CD4-positive, alpha-beta T cell (primary cell): ENCODE measurements at regions not wholly inside any gene's neighbourhood (a gene's known extent, or its start where the extent isn't known, plus 50 kb on each side); places are given as distances from the start of the nearest gene placed in this dataset.

Source experiments
- ATAC-seq: fragments of 200-7000 bp; cut with Tn5 transposase; one replicate; pipeline ENCODE4 v1.10.0; 2022; ENCODE audit warnings: mild to moderate bottlenecking; ENCODE audit not compliant: poor library complexity
- CTCF ChIA-PET: fragments of 350-600 bp; sonication (Branson Sonifier 250); formaldehyde crosslinking; loops from one replicate; lab custom pipeline; 2021; ENCODE audit warnings: antibody characterized with exemption, inconsistent platforms; lab: Charles Lee
- POLR2A ChIA-PET: fragments of 350-600 bp; sonication (Branson Sonifier 250); formaldehyde crosslinking; loops from one replicate; lab custom pipeline; 2021; ENCODE audit warnings: antibody characterized with exemption, inconsistent platforms; lab: Charles Lee
- DNase-seq, 14 experiments: peaks; one replicate each; pipeline ENCODE4 v3.0.0-alpha.2; 2013 to 2020; ENCODE audit warnings: mixed read lengths in 2 of 14
- H3K27ac ChIP-seq, 2 donors: one replicate each; pipeline versions ENCODE4 v1.5.1 to v1.7.0; 2013; ENCODE audit warnings: low read length in 2 of 2, low read depth in 1 of 2, mild to moderate bottlenecking in 1 of 2
- H3K27me3 ChIP-seq, 2 experiments: 1 replicate in 1 of 2; 2 replicates in 1 of 2; pipeline versions ENCODE4 v1.6.1 to v1.7.0; 2013; ENCODE audit warnings: low read length in 2 of 2, control low read depth in 1 of 2, mild to moderate bottlenecking in 1 of 2, moderate library complexity in 1 of 2; ENCODE audit not compliant: insufficient read depth in 2 of 2, control insufficient read depth in 1 of 2
- H3K36me3 ChIP-seq: one replicate; pipeline ENCODE4 v1.6.1; 2013; ENCODE audit warnings: low read length, control low read depth; ENCODE audit not compliant: insufficient read depth
- H3K4me1 ChIP-seq: one replicate; pipeline ENCODE4 v1.6.1; 2013; ENCODE audit warnings: low read length, control low read depth; ENCODE audit not compliant: insufficient read depth
- H3K4me3 ChIP-seq: one replicate; pipeline ENCODE4 v1.5.1; 2013; ENCODE audit warnings: mild to moderate bottlenecking, low read length, moderate library complexity
- H3K9me3 ChIP-seq, 2 experiments: 1 replicate in 1 of 2; 2 replicates in 1 of 2; pipeline versions ENCODE4 v1.6.1 to v1.7.0; 2013; ENCODE audit warnings: low read length in 2 of 2, mild to moderate bottlenecking in 2 of 2, control low read depth in 1 of 2, moderate library complexity in 1 of 2; ENCODE audit not compliant: control insufficient read depth in 1 of 2, insufficient read depth in 1 of 2
- H3K27ac Mint-ChIP-seq: one replicate; pipeline ENCODE4 v1.8.0; 2020; ENCODE audit warnings: mixed read lengths
- H3K27me3 Mint-ChIP-seq: one replicate; pipeline ENCODE4 v1.8.0; 2021; ENCODE audit warnings: mixed read lengths
- H3K36me3 Mint-ChIP-seq: one replicate; pipeline ENCODE4 v1.8.0; 2021; ENCODE audit warnings: low read depth, mixed read lengths
- H3K4me1 Mint-ChIP-seq: one replicate; pipeline ENCODE4 v1.8.0; 2021; ENCODE audit warnings: low read depth, mixed read lengths
- H3K4me3 Mint-ChIP-seq: one replicate; pipeline ENCODE4 v1.8.0; 2020; ENCODE audit warnings: mild to moderate bottlenecking, mixed read lengths
- H3K9me3 Mint-ChIP-seq: one replicate; pipeline ENCODE4 v1.8.0; 2020; ENCODE audit warnings: mixed read lengths
- intact Hi-C, 2 experiments: fragments of 100-400 bp; cut with DNase I in 1 of 2; cut with micrococcal nuclease in 1 of 2; formaldehyde crosslinking; loops; one replicate each; pipeline versions ENCODE4 v1.15.1 to v1.9.0; 2023 to 2025; cut with DNase I, micrococcal nuclease
- TF ChIP-seq, protein P1 (sequence below): fragments of 200-600 bp; IDR thresholded peaks from one replicate; pipeline ENCODE4 v1.8.0; 2022; ENCODE audit warnings: antibody characterized with exemption, mild to moderate bottlenecking

DNA sequence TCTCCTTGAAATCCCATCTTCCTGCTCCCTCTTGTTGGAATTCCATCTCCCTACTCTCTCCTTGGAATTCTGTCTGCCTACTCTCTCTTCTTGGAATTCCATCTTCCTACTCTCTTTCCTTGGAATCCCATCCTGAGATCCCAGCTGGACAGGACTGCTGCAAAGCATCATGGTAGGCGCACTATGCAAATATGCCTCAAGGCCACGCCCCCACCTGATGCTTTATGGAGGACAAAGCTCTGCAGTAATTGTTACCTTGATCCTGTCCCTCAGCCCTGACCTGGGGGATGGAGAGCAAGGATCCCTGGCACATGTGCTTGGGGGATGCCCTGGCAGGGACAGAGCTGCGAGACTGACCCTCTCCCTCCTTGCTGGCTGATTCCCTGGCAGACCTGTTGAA, 185.6 kb downstream of the TBX5 start:
- no peaks in the 10 kb centered on the region for H3K36me3 Mint-ChIP-seq
- ATAC-seq, result no peak
- Histone ChIP-seq H3K27me3 (peaks cover 0 to 3% of the 10 kb centered on the region in 2 experiments), H3K4me1 (no peaks in the 10 kb centered on the region), H3K27ac (no peak overlapping the region), H3K36me3 (no peaks in the 10 kb centered on the region), H3K4me3 (no peak overlapping the region), H3K9me3 (peaks cover 0 to 7% of the 10 kb centered on the region in 2 experiments)
- H3K27ac Mint-ChIP-seq, result no peak overlapping the region
- TF ChIP-seq, protein P1, sequence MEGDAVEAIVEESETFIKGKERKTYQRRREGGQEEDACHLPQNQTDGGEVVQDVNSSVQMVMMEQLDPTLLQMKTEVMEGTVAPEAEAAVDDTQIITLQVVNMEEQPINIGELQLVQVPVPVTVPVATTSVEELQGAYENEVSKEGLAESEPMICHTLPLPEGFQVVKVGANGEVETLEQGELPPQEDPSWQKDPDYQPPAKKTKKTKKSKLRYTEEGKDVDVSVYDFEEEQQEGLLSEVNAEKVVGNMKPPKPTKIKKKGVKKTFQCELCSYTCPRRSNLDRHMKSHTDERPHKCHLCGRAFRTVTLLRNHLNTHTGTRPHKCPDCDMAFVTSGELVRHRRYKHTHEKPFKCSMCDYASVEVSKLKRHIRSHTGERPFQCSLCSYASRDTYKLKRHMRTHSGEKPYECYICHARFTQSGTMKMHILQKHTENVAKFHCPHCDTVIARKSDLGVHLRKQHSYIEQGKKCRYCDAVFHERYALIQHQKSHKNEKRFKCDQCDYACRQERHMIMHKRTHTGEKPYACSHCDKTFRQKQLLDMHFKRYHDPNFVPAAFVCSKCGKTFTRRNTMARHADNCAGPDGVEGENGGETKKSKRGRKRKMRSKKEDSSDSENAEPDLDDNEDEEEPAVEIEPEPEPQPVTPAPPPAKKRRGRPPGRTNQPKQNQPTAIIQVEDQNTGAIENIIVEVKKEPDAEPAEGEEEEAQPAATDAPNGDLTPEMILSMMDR, result no peak
- no peak for DNase-seq
- ChIA-PET POLR2A (no interaction called here), CTCF (no interaction called here)
- no peaks in the 10 kb centered on the region for H3K9me3 Mint-ChIP-seq
- intact Hi-C loops, result no loop called here
- H3K4me3 Mint-ChIP-seq, result no peak overlapping the region
- no peaks in the 10 kb centered on the region for H3K4me1 Mint-ChIP-seq
- H3K27me3 Mint-ChIP-seq, result peaks cover 30% of the 10 kb centered on the region

DNA sequence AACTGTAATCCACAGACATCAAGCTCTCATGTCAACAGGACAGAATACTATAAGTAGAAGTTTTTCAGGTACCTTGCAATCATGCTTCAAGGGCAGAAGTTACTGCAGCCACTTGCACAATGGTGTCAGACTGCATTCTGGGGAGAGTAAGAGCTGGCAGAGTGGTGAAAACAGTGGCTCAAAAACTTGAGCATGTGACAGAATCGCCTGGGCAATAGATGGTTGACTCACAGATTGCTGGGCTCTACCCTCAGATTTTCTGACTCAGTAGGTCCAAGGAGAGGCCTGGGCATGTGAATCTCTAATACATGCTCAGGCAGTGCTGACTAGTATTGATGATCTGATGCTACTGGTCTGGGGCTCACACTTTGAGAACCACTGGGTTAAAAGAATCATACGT, 187.8 kb downstream of the TBX5 start:
- no peak overlapping the region for H3K27ac Mint-ChIP-seq
- TF ChIP-seq, protein P1, result no peak
- peaks cover 14% of the 10 kb centered on the region for H3K27me3 Mint-ChIP-seq
- H3K36me3 ChIP-seq, result no peaks in the 10 kb centered on the region
- intact Hi-C loops, result no loop called here
- H3K27me3 ChIP-seq, result peaks cover 0 to 3% of the 10 kb centered on the region in 2 experiments
- no peaks in the 10 kb centered on the region for H3K9me3 Mint-ChIP-seq
- no peak for DNase-seq
- H3K4me1 Mint-ChIP-seq, result no peaks in the 10 kb centered on the region
- ChIA-PET POLR2A (no interaction called here), CTCF (no interaction called here)
- no peak overlapping the region for H3K27ac ChIP-seq
- no peak overlapping the region for H3K4me3 ChIP-seq
- H3K36me3 Mint-ChIP-seq, result no peaks in the 10 kb centered on the region
- no peak overlapping the region for H3K4me3 Mint-ChIP-seq
- no peaks in the 10 kb centered on the region for H3K4me1 ChIP-seq
- H3K9me3 ChIP-seq, result peaks cover 0 to 7% of the 10 kb centered on the region in 2 experiments
- ATAC-seq, result no peak

DNA sequence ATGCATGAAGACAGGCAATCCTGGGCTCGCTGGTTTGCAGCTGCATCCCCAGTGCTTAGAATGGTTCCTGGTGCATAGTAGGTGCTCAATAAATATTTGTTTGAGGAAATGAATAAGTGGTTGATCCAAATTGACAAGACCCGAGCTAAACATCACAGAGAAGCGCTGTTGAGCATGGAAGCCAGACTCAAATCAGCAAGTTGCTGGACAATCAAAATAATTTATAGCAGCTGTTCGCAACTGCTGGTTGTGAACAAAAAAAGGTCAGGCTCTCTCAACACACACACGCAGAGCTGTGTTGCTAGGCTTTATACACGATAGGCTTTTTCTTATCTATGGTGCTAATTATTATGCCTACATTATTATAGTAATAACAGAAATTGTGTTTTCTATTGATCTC, 190.2 kb downstream of the TBX5 start:
- TF ChIP-seq, protein P1, result no peak
- no peak overlapping the region for H3K4me3 Mint-ChIP-seq
- no peak for DNase-seq

More for the DNA sequence above, 190.2 kb downstream of the TBX5 start:
- H3K27ac ChIP-seq, result no peak overlapping the region
- H3K27ac Mint-ChIP-seq, result no peak overlapping the region
- peaks cover 10% of the 10 kb centered on the region for H3K27me3 Mint-ChIP-seq
- ATAC-seq, result no peak
- H3K36me3 Mint-ChIP-seq, result no peaks in the 10 kb centered on the region
- H3K4me1 Mint-ChIP-seq, result no peaks in the 10 kb centered on the region
- ChIA-PET CTCF (no interaction called here), POLR2A (no interaction called here)
- peaks cover 5% of the 10 kb centered on the region for H3K9me3 Mint-ChIP-seq
- intact Hi-C loops, result no loop called here
- no peaks in the 10 kb centered on the region for H3K36me3 ChIP-seq
- peaks cover 0 to 3% of the 10 kb centered on the region in 2 experiments for H3K27me3 ChIP-seq
- peaks cover 0 to 4% of the 10 kb centered on the region in 2 experiments for H3K9me3 ChIP-seq
- H3K4me1 ChIP-seq, result no peaks in the 10 kb centered on the region
- no peak overlapping the region for H3K4me3 ChIP-seq
